Left lung (tissue), 4 donors: ENCODE measurements at regions not wholly inside any gene's neighbourhood (a gene's known extent, or its start where the extent isn't known, plus 50 kb on each side); places are given as distances from the start of the nearest gene placed in this dataset.

Experiments used
- ATAC-seq: fragments of 200-7000 bp; cut with Tn5 transposase; one replicate; pipeline ENCODE4 v1.9.1; 2020; ENCODE audit warnings: moderate library complexity
- DNase-seq, 4 donors: peaks; one replicate each; pipeline ENCODE4 v3.0.0-alpha.2; 2013 to 2020
- H3K27ac ChIP-seq, 2 donors: fragments of 200-600 bp; sonication (generic) in 1 of 2; one replicate each; pipeline versions ENCODE4 v1.5.0 to v1.8.0; 2020 to 2021
- H3K27me3 ChIP-seq, 2 donors: fragments of 200-600 bp; sonication (generic) in 1 of 2; one replicate each; pipeline versions ENCODE4 v1.5.0 to v1.8.0; 2020 to 2021
- H3K36me3 ChIP-seq, 2 donors: fragments of 200-600 bp; sonication (generic) in 1 of 2; one replicate each; pipeline versions ENCODE4 v1.5.0 to v1.8.0; 2020 to 2021
- H3K4me1 ChIP-seq, 2 donors: fragments of 200-600 bp; one replicate each; pipeline ENCODE4 v1.8.0; 2021
- H3K4me3 ChIP-seq, 2 donors: fragments of 200-600 bp; sonication (generic) in 1 of 2; one replicate each; pipeline versions ENCODE4 v1.5.0 to v1.8.0; 2020 to 2021; ENCODE audit warnings: mild to moderate bottlenecking in 1 of 2
- H3K9me3 ChIP-seq, 2 donors: fragments of 200-600 bp; sonication (generic) in 1 of 2; one replicate each; pipeline versions ENCODE4 v1.5.0 to v1.8.0; 2020 to 2021
- intact Hi-C, 2 donors: fragments of 100-400 bp; cut with DNase I; formaldehyde crosslinking; loops; one replicate each; pipeline versions ENCODE4 v1.11.2 to v1.14.2; 2022
- TF ChIP-seq, protein P1 (sequence below), 2 donors: fragments of 200-600 bp; sonication (generic) in 1 of 2; IDR thresholded peaks; one replicate each; pipeline versions ENCODE4 v1.5.0 to v1.8.0; 2021; ENCODE audit warnings: antibody characterized with exemption in 2 of 2
- donor health status: DM: no; HTN: yes; CAD: no.
- donor health status: DM: no; HTN: no; CAD: no.

DNA sequence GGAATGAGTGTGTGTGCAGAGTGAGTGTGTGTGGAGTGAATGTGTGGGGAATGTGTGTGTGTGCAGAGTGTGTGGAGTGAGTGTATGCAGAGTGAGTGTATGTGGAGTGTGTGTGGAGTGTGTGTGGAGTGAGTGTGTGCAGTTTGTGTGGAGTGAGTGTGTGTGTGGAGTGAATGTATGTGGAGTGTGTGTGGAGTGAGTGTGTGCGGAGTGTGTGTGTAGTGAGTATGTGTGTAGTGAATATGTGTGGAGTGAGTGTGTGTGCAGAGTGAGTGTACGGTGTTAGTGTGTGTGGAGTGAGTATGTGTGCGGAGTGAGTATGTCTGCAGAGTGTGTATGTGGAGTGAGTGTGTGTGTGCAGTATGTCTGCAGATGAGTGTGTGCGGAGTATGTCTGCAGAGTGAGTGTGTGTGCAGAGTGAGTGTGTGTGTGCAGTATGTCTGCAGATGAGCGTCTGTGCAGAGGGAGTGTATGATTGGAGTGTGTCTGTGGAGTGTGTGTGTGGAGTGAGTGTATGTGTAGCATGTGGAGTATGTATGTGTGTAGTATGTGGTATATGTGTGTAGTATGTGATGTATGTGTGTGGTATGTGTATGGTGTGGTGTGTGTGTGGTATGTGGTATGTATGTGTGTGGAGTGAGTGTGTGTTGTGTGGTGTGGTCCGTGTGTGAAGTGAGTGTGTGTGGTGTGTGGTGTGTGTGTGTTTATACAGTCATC, 59.7 kb upstream of the CLDN14 start:
- DNase-seq = no peak
- Histone ChIP-seq H3K9me3 (no peaks in the 10 kb centered on the region), H3K4me1 (no peaks in the 10 kb centered on the region), H3K27ac (no peak overlapping the region), H3K27me3 (peaks cover 21 to 54% of the 10 kb centered on the region in 2 donors), H3K36me3 (no peaks in the 10 kb centered on the region), H3K4me3 (no peak overlapping the region)
- intact Hi-C loops = no loop called here
- no peak for ATAC-seq
- TF ChIP-seq, protein P1, sequence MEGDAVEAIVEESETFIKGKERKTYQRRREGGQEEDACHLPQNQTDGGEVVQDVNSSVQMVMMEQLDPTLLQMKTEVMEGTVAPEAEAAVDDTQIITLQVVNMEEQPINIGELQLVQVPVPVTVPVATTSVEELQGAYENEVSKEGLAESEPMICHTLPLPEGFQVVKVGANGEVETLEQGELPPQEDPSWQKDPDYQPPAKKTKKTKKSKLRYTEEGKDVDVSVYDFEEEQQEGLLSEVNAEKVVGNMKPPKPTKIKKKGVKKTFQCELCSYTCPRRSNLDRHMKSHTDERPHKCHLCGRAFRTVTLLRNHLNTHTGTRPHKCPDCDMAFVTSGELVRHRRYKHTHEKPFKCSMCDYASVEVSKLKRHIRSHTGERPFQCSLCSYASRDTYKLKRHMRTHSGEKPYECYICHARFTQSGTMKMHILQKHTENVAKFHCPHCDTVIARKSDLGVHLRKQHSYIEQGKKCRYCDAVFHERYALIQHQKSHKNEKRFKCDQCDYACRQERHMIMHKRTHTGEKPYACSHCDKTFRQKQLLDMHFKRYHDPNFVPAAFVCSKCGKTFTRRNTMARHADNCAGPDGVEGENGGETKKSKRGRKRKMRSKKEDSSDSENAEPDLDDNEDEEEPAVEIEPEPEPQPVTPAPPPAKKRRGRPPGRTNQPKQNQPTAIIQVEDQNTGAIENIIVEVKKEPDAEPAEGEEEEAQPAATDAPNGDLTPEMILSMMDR (IDR thresholded peaks at IDR 0.05) = no peak

DNA sequence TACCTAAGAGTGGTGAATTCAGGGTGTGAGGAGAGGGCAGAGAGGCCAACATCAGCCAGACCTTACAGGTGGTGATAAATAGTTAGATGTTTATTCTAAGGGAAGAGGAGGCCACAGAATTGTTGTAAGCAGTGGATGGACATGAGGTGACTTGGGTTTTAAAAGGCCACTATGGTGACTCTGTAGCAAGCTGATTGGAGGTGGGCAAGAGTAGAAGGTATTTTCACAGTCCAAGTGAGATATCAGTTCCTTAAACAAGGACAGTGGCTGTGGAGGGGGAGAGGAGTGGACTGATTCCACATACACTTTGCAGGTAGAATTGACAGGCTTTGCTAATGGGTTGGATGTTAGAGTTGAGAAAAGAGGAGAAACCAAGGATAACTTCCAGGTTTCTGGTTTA, 60.8 kb upstream of the CLDN14 start:
- no peaks in the 10 kb centered on the region for H3K9me3 ChIP-seq
- H3K4me1 ChIP-seq = no peaks in the 10 kb centered on the region
- intact Hi-C loops = no loop called here
- DNase-seq (no peak), ATAC-seq (no peak)
- TF ChIP-seq, protein P1 (IDR thresholded peaks at IDR 0.05) = no peak
- H3K36me3 ChIP-seq = no peaks in the 10 kb centered on the region
- H3K27me3 ChIP-seq = peaks cover 21 to 43% of the 10 kb centered on the region in 2 donors
- no peak overlapping the region for H3K4me3 ChIP-seq
- H3K27ac ChIP-seq = no peak overlapping the region

DNA sequence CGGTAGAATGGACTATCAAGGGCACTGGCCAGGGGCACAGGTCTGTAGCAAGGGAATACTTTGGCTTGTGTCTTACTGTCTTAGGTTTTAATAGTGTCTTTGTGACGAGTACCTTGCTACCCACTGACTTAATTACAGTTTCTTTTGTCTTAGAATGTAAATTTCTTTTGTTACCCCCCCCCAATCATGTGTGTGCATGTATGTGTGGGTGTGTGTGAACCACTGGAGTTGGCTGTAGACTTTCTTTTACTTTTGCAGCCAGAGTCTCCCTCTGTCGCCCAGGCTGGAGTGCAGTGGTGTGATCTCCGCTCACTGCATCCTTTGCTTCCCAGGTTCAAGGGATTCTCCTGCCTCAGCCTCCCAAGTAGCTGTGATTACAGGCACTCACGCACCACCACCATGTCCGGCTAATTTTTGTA, 61.8 kb upstream of the CLDN14 start:
- Histone ChIP-seq H3K4me1 (no peaks in the 10 kb centered on the region), H3K4me3 (no peak overlapping the region), H3K9me3 (no peaks in the 10 kb centered on the region), H3K36me3 (no peaks in the 10 kb centered on the region), H3K27ac (no peak overlapping the region), H3K27me3 (peaks cover 21 to 40% of the 10 kb centered on the region in 2 donors)
- TF ChIP-seq, protein P1 (IDR thresholded peaks at IDR 0.05) = no peak
- ATAC-seq = no peak
- intact Hi-C loops = no loop called here
- DNase-seq = no peak

DNA sequence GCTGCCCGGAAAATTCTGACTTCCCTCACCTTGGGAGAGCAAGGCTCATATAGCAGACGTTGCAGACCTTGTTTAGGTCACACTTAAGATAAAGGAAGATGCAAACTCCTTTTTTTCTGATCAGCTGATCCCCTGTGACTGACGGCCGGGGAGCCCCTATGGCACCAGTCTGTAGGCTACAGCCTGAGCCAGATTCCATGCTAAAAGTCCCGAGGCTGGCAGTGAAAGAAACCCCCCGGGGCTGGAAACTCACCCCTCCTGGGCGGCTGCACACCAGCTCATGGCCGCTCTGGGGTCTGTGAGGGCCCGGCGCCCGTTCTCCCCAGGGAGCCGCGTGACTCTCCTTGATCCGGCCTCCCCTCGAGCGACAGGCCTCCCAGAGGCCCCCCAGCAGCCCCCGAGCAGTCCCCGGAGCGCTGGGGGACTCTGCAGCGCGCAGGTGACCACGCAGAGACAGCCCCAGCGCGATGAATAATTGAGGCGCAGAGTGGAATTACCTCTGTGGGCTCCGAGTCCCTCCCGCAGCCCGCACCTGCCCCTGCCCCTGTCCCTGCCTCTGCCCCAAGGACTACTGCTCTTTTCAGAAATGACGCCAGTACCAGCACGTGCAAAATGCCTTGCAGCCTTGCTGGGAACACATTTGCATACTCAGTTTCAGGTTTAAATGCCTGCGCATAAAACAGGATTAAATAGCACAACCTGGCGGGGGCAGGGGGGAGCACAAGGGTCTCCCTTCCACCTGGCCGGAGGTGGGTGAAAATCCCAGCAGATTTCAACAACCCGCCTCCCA, 62.6 kb upstream of the CLDN14 start:
- ATAC-seq = no peak
- Histone ChIP-seq H3K4me1 (no peaks in the 10 kb centered on the region), H3K36me3 (no peaks in the 10 kb centered on the region), H3K9me3 (no peaks in the 10 kb centered on the region), H3K4me3 (no peak overlapping the region), H3K27ac (no peak overlapping the region), H3K27me3 (peaks cover 21 to 48% of the 10 kb centered on the region in 2 donors)
- intact Hi-C loops = no loop called here
- peak in 1 of 4 donors; percentile 44 for DNase-seq
- TF ChIP-seq, protein P1 (IDR thresholded peaks at IDR 0.05) = no peak

DNA sequence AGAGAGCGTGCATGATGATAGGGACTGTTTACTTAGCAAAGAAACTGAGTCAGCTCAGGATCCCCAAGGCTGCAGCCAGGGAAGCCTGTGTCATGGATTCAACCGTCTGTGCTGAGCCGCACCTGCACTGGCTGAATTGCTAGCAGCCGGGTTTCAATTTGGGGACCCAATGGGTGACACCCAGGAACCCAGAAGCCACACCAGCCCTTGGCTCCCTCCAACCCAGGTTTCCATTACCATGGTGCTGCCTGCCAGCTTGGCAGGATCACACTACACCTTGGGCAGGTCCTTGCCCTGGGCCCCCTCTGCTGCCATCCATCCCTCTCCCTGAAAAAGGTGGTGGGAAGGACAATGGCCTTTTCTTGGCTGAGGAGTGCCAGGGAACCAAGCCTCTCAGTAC, 64.0 kb upstream of the CLDN14 start:
- DNase-seq (no peak), ATAC-seq (no peak)
- H3K36me3 ChIP-seq = no peaks in the 10 kb centered on the region
- no peak overlapping the region for H3K4me3 ChIP-seq
- no peak overlapping the region for H3K27ac ChIP-seq
- H3K9me3 ChIP-seq = no peaks in the 10 kb centered on the region
- intact Hi-C loops = no loop called here
- no peaks in the 10 kb centered on the region for H3K4me1 ChIP-seq
- peaks cover 21 to 51% of the 10 kb centered on the region in 2 donors for H3K27me3 ChIP-seq
- TF ChIP-seq, protein P1 (IDR thresholded peaks at IDR 0.05) = no peak
